ENCODE measurements at regions not wholly inside any gene's neighbourhood (a gene's known extent, or its start where the extent isn't known, plus 50 kb on each side); places are given as distances from the start of the nearest gene placed in this dataset.

DNA sequence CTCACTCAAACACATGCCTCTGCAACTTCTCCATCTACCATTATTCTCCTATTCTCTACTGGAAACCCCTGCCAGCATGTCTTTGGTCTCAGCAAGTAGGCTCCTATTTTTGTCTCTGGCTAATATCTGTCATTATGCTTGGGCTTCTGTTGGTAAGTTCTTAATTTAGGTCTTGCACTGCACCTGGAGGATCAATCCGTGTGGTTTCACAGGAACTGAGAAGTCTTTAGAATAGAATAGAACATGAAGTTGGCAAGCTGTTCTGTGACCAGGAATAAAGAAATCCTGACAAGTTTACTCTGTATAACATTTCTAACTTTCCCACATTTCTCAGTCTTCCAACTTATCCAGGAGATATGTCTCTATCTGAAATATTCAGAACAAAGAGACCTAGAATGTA lies 219.5 kb upstream of the GYPC start:
- no peaks in the 10 kb centered on the region for H3K9me3 ChIP-seq
- H3K4me1 ChIP-seq: no peaks in the 10 kb centered on the region
- DNase-seq: no peak
- H3K27me3 ChIP-seq: no peaks in the 10 kb centered on the region
- no peak overlapping the region for H3K4me3 ChIP-seq
- no peaks in the 10 kb centered on the region for H3K36me3 ChIP-seq
- TF ChIP-seq, protein P1, sequence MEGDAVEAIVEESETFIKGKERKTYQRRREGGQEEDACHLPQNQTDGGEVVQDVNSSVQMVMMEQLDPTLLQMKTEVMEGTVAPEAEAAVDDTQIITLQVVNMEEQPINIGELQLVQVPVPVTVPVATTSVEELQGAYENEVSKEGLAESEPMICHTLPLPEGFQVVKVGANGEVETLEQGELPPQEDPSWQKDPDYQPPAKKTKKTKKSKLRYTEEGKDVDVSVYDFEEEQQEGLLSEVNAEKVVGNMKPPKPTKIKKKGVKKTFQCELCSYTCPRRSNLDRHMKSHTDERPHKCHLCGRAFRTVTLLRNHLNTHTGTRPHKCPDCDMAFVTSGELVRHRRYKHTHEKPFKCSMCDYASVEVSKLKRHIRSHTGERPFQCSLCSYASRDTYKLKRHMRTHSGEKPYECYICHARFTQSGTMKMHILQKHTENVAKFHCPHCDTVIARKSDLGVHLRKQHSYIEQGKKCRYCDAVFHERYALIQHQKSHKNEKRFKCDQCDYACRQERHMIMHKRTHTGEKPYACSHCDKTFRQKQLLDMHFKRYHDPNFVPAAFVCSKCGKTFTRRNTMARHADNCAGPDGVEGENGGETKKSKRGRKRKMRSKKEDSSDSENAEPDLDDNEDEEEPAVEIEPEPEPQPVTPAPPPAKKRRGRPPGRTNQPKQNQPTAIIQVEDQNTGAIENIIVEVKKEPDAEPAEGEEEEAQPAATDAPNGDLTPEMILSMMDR (IDR thresholded peaks at IDR 0.05): no peak
- TF ChIP-seq POLR2AphosphoS5 (IDR thresholded peaks at IDR 0.05) (no peak), EP300 (IDR thresholded peaks at IDR 0.05) (no peak), POLR2A (IDR thresholded peaks at IDR 0.05) (no peak)
- no peak overlapping the region for H3K27ac ChIP-seq
- intact Hi-C loops (cut with DNase I; ENCODE audit: low total_unique reads): no loop called here
- WGBS, 5 donors: 62 to 84% (median 81%) methylated on average over 1 of the region's 1 CpG

DNA sequence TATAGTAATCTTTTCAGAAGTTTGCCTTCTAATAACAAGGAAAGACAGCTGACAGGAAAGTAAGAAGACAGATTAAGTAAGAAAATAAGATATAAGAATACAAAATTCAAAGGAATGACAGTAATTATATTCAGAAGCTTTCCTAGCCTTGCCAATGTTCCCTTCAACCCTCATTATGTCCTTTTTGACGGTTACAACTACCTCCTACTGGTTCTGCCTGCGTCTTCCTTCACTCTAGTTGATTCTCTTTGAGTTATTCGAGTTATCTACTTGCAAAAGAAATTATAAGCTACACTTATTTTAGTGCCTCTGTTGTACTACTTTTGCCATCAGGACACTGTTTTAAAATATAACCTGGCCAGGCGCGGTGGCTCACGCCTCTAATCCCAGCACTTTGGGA lies 218.9 kb upstream of the GYPC start:
- TF ChIP-seq, protein P1 (IDR thresholded peaks at IDR 0.05): no peak
- TF ChIP-seq EP300 (IDR thresholded peaks at IDR 0.05) (no peak), POLR2A (IDR thresholded peaks at IDR 0.05) (no peak)
- intact Hi-C loops (cut with DNase I; ENCODE audit: low total_unique reads): no loop called here
- no peak overlapping the region for H3K27ac ChIP-seq
- H3K9me3 ChIP-seq: no peaks in the 10 kb centered on the region
- no peak overlapping the region for H3K4me3 ChIP-seq
- DNase-seq: no peak
- H3K27me3 ChIP-seq: no peaks in the 10 kb centered on the region
- WGBS, 5 donors: 85 to 87% (median 86%) methylated on average over 6 of the region's 6 CpGs
- H3K36me3 ChIP-seq: no peaks in the 10 kb centered on the region
- no peaks in the 10 kb centered on the region for H3K4me1 ChIP-seq

DNA sequence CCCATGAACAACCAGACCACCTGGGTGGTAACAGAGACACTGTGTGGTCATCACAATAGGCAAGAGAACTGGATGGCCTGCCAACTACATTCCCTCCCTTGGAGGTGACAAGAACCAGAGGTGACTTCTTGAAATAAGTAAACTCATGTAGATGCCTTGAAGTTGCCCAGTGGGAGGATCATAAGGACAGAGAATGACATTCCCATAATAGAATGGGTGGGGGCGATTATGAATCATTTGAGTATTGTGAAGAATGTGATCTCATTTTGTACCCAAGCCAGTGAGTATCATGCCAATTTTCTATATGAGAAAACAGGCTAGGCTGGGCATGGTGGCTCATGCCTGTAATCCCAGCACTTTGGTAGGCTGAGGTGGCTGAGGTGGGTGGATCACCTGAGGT lies 211.4 kb upstream of the GYPC start:
- no peaks in the 10 kb centered on the region for H3K4me1 ChIP-seq
- H3K27me3 ChIP-seq: no peaks in the 10 kb centered on the region
- H3K9me3 ChIP-seq: no peaks in the 10 kb centered on the region
- TF ChIP-seq POLR2A (IDR thresholded peaks at IDR 0.05): no peak
- TF ChIP-seq, protein P1 (IDR thresholded peaks at IDR 0.05): no peak
- no peak for TF ChIP-seq EP300 (IDR thresholded peaks at IDR 0.05)
- no peak for TF ChIP-seq POLR2AphosphoS5 (IDR thresholded peaks at IDR 0.05)
- H3K36me3 ChIP-seq: no peaks in the 10 kb centered on the region
- no peak overlapping the region for H3K4me3 ChIP-seq
- WGBS, 5 donors: 67 to 92% (median 79%) methylated on average over 1 of the region's 1 CpG
- intact Hi-C loops (cut with DNase I; ENCODE audit: low total_unique reads): no loop called here
- H3K27ac ChIP-seq: no peak overlapping the region
- DNase-seq: no peak

DNA sequence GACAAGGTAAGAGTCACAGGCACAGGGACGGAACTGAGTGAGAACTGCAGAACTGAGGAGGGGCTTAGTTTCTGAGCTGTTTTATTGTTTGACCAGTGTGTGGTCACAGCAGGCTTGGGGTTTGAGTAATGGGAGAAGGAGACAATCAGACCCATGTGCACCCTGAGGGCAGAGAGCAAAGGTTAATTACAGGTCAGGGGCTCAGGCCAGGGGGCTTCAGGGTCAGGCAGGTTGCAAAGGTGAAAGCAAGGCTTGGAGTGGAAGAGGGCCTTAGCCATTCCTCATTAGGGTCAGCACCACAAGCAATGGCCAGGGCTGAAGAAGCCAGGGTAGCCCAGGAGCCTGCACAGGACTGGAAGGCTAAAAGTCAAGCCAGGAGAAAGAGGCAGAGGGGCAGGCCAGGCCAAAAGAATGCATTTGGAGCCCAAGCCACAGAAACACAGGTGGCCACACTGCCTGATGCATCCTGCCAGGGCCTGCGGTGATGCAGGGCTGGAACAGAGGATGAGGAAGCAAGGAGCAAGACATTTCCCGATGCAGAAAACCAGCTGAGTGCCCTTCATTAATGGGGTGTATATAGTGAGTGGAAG lies 209.8 kb upstream of the GYPC start:
- Histone ChIP-seq H3K4me3 (no peak overlapping the region), H3K36me3 (no peaks in the 10 kb centered on the region), H3K9me3 (no peaks in the 10 kb centered on the region), H3K27me3 (no peaks in the 10 kb centered on the region), H3K27ac (no peak overlapping the region), H3K4me1 (no peaks in the 10 kb centered on the region)
- TF ChIP-seq POLR2A (IDR thresholded peaks at IDR 0.05) (no peak), POLR2AphosphoS5 (IDR thresholded peaks at IDR 0.05) (no peak), EP300 (IDR thresholded peaks at IDR 0.05) (no peak)
- TF ChIP-seq, protein P1 (IDR thresholded peaks at IDR 0.05): no peak
- no peak for DNase-seq
- intact Hi-C loops (cut with DNase I; ENCODE audit: low total_unique reads): no loop called here
- WGBS, 5 donors: 71 to 93% (median 74%) methylated on average over 3 of the region's 3 CpGs

Data from stomach (tissue), 8 donors.